Muscle of arm (tissue), 1 donor: ENCODE measurements at regions not wholly inside any gene's neighbourhood (a gene's known extent, or its start where the extent isn't known, plus 50 kb on each side); places are given as distances from the start of the nearest gene placed in this dataset.

ENCODE experiments used
- DNase-seq: peaks from one replicate; pipeline ENCODE4 v3.0.0-alpha.2; 2013

DNA sequence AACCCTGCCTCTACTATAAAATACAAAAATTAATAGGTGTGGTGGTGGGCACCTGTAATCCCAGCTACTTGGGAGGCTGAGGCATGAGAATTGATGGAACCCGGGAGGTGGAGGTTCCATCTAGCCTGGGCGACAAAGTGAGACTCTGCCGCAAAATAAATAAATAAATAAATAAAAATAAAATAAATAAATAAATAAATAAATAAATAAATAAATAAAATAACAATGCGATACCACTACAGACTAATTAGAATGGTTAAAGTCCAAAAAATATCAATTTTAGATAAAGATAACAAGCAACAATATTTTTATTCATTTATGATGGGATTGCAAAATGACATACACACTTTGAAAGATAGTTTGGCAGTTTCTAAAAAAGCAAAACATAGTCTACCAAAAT lies 1131.5 kb downstream of the SI start:
- DNase-seq: no peak

DNA sequence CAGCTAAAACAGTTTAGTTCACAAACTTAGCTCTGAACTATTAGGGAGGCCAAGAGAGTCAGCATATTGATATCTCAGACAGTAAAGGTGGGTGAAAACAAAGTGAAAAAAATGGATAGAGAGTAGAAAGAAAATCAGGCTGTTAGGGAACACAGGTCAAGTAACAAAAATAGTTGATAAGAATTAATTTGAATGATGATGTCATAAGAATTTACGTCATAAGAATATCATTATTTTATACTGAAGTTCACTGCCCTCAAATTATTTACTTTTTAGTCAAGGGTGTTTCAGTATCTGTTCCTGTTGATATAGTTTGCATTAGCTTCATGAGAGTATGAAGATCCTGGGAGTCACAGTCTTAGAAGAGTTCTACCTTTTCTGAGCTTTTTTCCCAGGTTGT lies 1134.6 kb downstream of the SI start:
- DNase-seq: no peak

DNA sequence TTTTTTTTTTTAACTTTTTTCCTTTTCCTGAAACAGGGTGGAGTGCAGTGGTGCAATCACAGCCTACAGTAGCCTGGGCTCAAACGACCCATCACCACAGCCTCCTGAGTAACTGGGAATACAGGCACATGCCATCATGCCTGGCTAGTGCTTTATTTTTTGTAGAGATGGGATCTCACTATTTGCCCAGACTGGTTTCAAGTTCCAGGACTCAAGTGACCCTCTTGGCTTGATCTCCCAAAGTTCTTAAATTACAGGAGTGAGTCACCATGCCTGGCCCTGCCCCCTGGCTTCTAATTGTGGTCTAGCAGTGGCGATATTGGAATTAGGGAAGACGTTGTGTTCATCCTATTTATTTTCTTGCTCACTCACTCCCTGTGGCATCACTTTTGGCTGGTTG lies 1138.4 kb downstream of the SI start:
- no peak for DNase-seq

- DNase-seq: no peak
Measured at GRCh38 chr3:163936543-163936942, 1141.8 kb downstream of the SI start.

- no peak for DNase-seq
Measured at GRCh38 chr3:163935411-163935810, 1142.9 kb downstream of the SI start.

- no peak for DNase-seq
Measured at GRCh38 chr3:163929069-163929652, 1149.1 kb downstream of the SI start.

DNA sequence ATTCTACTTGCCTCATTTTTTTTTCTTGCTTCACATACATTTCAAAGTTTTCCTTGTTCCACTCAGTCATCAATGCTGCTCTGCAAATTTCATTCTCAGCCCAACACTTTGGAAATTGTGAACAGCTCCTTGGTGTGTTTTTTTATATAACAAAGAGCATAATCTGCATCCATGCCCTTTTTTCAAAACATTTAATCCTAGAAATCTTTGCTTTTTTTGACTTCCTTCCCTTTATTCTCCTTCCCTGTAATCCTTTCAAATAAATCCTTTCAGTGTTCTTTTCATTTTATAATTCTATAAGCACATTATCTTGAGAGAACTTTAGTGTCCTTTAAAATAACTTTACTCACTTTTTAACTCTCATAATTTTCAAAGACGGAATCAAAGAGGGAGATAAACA lies 1150.8 kb downstream of the SI start:
- no peak for DNase-seq

DNA sequence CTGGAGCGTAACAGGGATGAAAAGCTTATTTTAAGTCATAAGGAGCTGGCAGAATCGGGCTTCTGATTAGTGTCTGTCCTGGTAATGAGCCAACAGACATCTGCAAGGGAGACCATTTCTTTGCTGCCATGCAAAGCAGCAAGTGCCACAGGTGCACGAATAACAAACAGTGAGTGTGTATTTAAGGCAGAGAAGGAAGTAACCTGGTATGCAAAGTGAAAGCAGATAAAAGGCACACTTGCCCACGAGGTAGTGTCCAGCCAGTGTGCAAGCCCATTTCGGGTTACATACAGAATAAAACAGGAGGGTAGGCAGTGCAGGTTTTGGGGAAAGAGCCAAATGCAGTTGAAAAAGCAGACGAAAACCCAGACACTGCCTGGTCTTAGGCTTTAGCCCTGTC lies 1153.7 kb downstream of the SI start:
- no peak for DNase-seq

GRCh38 chr3:163919154-163919553 lies 1159.1 kb downstream of the SI start:
- DNase-seq: no peak

DNA sequence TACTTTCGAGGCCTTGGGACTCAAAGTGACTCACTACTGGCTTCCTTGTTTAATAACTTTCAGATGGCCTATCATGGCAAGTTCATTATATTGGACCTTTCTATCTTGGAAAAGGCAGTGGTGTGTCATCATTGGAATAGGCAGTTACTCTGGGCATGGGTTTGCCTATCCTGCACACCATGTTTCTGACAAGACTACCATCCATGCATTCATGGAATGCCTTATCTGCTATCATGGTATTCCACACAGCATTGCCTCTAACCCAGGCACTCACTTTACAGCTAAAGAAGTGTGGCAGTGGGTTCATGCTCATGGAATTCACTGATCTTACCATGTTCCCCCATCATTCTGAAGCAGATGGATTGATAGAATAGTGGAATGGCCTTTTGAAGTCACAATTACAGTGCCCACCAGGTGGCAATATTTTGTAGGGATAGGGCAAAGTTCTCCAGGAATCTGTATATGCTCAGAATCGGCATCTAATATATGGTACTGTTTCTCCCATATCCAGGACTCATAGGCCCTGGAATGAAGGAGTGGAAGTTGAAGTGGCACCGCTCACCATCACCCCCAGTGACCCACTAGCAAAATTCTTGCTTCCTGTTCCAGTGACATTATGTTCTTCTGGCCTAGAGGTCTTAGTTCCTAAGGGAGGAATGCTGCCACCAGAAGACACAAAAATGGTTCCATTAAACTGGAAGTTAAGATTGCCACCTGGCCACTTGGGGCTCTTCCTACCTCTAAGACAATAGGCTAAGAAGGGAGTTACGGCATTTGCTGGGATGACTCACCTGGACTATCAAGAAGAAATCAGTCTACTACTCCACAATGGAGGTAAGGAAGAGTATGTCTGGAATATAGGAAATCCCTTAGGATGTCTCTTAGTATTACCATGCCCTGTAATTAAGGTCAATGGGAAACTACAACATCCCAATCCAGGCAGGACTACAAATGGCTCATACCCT lies 1161.4 kb downstream of the SI start:
- no peak for DNase-seq

DNA sequence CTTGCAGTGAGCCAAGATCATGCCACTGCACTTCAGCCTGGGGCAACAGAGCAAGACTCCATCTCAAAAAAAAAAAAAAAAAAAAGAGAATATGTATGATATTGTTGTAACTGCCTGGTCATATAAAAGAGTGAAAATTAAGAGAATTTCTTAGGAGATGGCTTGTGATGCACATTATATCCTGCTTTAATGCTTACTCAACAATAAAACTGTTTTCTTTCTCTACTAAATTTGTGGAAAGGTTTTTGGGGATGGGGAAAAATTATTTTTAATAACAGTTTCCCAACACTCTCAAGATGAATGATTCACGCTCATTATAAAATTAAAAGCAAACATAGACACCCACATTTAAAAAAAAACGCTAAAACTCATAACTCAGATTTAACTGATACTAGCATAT lies 1163.0 kb downstream of the SI start:
- DNase-seq: no peak

- DNase-seq: no peak
Measured at GRCh38 chr3:163914567-163914966, 1163.7 kb downstream of the SI start.

DNA sequence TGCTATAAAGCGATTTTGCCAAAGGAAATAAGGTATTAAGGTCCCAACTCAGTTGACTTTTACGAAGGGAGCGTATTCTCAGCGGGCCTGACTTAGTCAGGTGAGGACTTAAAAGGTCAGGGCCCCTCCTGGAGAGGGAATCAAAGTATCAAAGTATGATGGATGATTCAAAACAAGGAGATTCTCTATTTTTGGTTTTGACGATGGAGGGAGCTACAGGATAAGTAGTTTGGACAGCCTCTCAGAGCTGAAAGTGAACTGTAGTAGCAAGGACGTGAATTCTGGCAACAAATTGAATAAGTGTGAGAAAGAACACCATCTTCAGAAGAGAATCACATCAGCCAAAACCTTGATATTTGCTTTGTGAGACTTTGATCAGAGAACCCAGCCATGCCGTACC lies 1186.5 kb downstream of the SI start:
- DNase-seq: no peak

DNA sequence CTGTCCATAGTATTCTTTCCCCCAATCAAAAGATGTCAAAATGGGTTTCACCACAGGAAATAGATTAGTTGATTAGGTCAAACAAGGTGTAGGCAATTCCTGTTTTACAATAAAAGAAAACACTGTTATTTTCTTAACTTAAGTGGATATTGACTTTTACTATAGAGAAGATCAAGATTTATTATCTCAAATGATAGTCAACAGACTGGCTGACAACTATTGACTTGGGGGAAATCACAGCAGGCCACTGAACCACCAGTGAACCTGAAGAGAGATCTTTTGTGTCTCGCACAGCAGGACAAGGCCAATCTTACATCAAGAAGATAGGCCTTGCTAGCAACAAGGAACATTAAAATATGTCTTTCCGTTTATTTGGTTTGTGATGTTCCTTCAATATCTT lies 1187.6 kb downstream of the SI start:
- no peak for DNase-seq

DNA sequence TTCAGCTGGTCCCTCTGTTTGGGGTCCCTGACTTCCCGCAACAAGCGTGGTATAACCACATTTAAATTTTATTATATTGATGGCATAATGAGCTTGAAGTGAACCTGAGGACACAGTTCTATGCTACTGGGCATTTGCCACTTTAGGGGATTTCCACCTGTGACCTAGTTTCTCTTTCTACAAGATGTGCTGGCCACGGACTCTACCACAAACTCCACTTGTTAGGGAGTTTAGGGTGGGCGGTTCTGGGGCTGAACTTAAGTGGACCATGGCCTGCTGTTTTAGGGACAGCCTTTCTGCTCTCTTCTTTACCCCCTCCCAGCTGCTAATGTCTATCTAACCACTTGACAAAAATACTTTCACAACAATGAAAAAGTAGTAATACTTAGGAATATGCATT lies 1199.1 kb downstream of the SI start:
- no peak for DNase-seq

DNA sequence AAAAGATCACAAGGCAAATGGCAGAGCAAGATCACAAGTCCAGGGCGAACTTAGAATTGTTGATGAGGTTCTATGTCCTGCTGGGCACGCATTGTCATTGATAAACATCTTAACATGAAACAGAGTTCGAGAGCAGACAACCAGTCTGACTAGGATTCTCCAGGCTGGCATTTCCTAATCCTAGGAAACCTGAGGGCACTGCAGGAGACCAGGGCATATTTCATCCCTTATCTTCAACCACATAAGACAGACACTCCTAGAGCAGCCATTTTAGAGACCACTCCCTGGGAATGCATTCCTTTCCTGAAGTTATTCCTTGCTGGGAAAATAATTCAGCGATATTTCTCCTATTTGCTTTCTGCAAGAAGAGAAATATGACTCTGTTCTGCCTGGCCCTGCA lies 1199.9 kb downstream of the SI start:
- no peak for DNase-seq

DNA sequence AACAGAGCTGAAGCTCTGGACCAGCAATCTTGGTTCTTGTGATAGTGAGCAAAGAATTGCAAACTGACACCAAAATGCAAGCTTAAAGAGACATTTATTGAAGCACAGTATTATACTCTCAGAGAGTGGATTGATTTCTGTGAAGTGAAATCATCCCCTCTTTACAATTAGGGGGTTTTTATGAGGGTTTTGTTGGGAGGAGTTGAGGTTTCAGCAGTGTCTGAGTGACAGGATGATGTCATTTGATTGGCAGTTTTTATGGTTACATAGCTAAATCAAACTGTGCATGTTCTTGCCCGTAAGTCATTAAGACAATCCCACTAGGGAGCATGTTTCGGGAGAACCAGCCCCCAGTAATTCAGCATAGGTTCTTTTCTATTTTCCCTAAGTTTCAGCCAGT lies 1200.5 kb downstream of the SI start:
- no peak for DNase-seq

DNA sequence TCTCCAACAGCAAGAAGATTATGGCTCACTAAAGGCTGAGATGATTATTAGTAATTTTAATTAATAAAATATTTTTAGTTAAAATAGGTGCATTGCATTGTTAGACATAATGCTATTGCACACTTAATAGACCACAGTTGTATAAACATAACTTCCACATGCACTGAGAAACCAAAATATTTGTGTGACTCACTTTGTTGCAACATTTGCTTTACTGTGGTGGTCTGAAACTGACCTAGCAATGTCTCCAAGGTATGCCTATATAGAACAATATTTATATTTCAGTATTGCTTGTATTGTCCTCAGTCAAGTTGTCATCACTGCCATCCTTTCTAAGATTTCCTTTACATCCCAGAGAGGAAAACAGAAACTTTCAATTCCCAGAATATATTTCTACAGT lies 1215.2 kb downstream of the SI start:
- DNase-seq: no peak

DNA sequence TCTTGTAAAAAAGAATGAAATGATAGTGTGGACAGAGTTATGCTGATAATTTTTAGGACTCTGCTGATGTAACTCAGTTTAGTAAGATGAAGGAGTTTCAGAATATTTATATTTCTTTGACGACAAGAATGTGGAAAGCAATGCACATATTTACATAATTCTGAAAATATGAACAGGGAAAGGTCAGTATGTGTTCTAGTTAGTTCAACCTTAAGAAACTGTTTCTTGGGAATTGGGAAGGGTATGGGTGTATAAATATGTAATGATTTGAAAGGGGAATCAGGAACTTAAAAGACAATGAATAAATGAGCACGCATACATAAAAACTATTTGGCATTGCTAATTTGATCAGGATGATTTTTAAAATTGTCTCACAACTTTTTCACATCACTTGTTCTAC lies 1226.1 kb downstream of the SI start:
- DNase-seq: no peak

DNA sequence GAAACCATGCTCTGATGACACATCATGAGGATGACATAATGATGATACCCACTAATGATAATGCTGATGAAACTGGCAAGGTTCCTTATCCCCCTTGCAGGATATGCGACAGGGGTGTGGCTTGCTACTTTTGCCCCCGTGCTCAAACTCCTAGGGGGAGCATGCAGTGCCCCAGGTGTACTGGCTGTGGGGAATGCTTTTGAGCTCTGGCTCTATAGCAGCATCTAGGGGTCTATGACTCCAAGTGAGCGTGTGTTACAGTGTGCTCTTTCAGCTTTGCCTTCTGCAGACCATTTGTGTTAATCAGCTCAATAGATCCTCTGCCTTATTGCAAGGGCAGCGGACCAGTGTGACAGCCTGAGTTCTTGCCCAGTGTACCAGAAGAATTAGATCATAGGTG lies 1239.5 kb downstream of the SI start:
- DNase-seq: no peak

DNA sequence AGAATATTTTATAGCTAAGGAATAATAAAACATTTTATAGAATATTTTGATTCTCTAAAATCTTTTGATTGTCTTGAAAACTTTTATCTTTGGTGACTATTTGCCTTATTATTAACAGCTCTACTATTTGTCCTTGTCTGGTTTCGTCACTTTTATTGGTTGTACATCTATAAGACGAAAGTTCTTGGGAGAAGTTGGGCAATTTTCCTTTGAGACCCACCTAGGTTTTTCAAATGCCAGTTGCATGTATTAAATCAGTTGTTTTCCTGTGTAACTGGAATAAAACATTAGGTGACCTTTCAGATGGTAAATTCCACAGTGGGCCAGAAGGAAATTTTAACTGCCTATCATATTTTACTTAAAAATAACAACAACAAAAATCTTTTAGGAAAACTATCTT lies 1245.7 kb downstream of the SI start:
- no peak for DNase-seq

- no peak for DNase-seq
Measured at GRCh38 chr3:163821841-163822240, 1256.5 kb downstream of the SI start.

DNA sequence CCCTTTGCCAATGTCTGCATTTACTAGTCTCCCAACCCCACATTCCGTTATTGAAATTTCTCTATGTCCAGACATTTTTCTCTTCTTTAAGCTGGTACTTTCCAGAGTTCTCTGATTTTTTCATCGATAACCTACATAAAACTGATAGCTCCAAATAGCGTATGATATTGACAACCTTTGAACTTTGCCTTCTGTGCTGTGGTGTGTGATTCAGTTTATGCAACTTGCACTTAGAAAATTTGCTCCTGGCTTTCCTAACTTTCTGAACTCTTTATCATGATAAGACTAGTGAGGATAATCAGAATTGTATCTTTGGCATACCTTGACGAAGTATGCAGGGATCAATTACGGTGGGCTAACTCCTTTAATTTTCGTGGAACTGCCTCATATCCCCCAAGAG lies 1261.3 kb downstream of the SI start:
- DNase-seq: no peak

DNA sequence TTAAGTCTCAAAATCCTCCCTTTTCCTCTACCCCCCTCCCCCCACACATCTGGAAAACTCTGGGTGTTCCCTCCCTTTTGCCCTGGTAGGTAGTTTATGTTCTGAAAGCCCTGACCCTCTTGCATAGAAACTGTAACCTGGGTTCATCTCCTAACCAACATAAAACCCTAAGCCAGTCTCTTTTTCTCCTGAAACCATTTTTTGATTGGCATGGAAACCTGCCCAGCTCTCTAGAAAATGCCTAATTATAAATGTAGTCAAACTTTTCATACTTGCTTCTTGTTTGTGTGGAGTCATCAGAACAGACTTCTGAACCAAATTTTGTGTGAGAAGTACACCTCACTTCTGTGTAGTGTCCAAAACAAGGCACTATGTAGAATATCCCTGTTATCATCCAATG lies 1264.4 kb downstream of the SI start:
- DNase-seq: no peak
